Inflammatory macrophage treated with lipopolysaccharide for 1 hour (primary cell): ENCODE measurements at regions not wholly inside any gene's neighbourhood (a gene's known extent, or its start where the extent isn't known, plus 50 kb on each side); places are given as distances from the start of the nearest gene placed in this dataset.
A peak's percentile ranks its signal among the peaks of the same experiment; 100 is the strongest.
"Not testable (repeated sequence)": the region's sequence is repeated elsewhere in the genome, so short reads cannot be mapped to it uniquely, and the experiment has no call there.

ENCODE experiments used
- DNase-seq, 2 donors: peaks; one replicate each; pipeline ENCODE4 v3.0.0-alpha.2; 2020 to 2022

GRCh38 chr3:193129607-193130006 lies 111.4 kb upstream of the PLAAT1 start:
- no peak for DNase-seq

GRCh38 chr3:193130576-193130975 lies 110.4 kb upstream of the PLAAT1 start:
- no peak for DNase-seq

- DNase-seq, result no peak
Measured at GRCh38 chr3:193132241-193132640, 108.8 kb upstream of the PLAAT1 start.

- DNase-seq, result no peak
Measured at GRCh38 chr3:193132964-193133363, 108.1 kb upstream of the PLAAT1 start.

GRCh38 chr3:193134856-193135255 lies 106.2 kb upstream of the PLAAT1 start:
- no peak for DNase-seq

GRCh38 chr3:193140381-193140780 lies 100.6 kb upstream of the PLAAT1 start:
- no peak for DNase-seq

- no peak for DNase-seq
Measured at GRCh38 chr3:193145248-193145647, 95.8 kb upstream of the PLAAT1 start.

- no peak for DNase-seq
Measured at GRCh38 chr3:193148688-193149473, 92.1 kb upstream of the PLAAT1 start.

- no peak for DNase-seq
Measured at GRCh38 chr3:193149998-193150397, 91.0 kb upstream of the PLAAT1 start.

- DNase-seq, result not testable (repeated sequence)
Measured at GRCh38 chr3:193155044-193155781, 85.8 kb upstream of the PLAAT1 start.

- DNase-seq, result no peak
Measured at GRCh38 chr3:193157051-193157450, 84.0 kb upstream of the PLAAT1 start.

GRCh38 chr3:193165431-193166120 lies 75.4 kb upstream of the PLAAT1 start:
- no peak for DNase-seq

GRCh38 chr3:193168931-193169330 lies 72.1 kb upstream of the PLAAT1 start:
- DNase-seq, result no peak

GRCh38 chr3:193174140-193174539 lies 66.9 kb upstream of the PLAAT1 start:
- DNase-seq, result no peak

GRCh38 chr3:193179332-193180012 lies 61.5 kb upstream of the PLAAT1 start:
- not testable (repeated sequence) for DNase-seq

- no peak for DNase-seq
Measured at GRCh38 chr3:193187070-193187722, 53.8 kb upstream of the PLAAT1 start.

GRCh38 chr3:193190146-193190786 lies 50.8 kb upstream of the PLAAT1 start:
- peak in 1 of 2 donors; percentile 1 for DNase-seq
